ENCODE measurements at regions not wholly inside any gene's neighbourhood (a gene's known extent, or its start where the extent isn't known, plus 50 kb on each side); places are given as distances from the start of the nearest gene placed in this dataset.

DNA sequence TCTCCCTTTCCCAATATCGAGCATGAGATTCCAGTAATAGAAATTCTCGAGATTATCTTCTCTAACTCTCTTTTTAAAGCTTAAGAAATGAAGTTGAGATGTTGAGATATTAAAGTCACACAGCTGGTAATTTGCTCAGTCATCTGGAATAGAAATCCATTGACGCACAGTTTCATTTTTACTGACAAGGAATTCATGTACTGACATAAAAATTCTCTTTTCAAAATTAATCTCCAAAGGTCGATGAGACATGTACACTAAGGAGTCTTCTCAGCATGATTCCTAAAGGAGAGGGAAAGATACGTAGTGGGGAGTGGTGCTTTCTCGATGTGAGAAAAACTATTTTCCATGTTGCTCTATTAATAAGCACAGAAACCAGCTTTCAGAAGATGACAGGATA is 1639.5 kb upstream of the MIR17HG start:
- BruUV-seq (replicated peaks): no TSS peak
- intact Hi-C loops (cut with micrococcal nuclease) (no loop called here), in situ Hi-C loops (cut with MboI) (no loop called here)
- no peak overlapping the region for H3K4me3 ChIP-seq
- no peak overlapping the region for H3K4me2 ChIP-seq (ENCODE audit: insufficient read depth, low read length)
- H3K79me2 ChIP-seq (ENCODE audit: control insufficient read depth, insufficient read depth, low read length): no peaks in the 10 kb centered on the region
- ChIA-PET CTCF (ENCODE audit: low intra/inter-chr PET ratio) (no interaction called here), POLR2A (no interaction called here)
- DNase-seq (ENCODE audit: extremely low read depth in 1 of 4, low spot score in 3 of 4): no peak
- no peaks in the 10 kb centered on the region for H3K9me3 ChIP-seq (replicated peaks; ENCODE audit: control insufficient read depth, insufficient read depth, low read depth, low read length)
- no peak for ATAC-seq
- no peaks in the 10 kb centered on the region for H3K9me1 ChIP-seq (ENCODE audit: control insufficient read depth, insufficient read depth, low read length)
- FAIRE-seq: no peak
- no peaks in the 10 kb centered on the region for H3K4me1 ChIP-seq (replicated peaks in 1 of 2; ENCODE audit: control insufficient read depth in 2 of 2, insufficient read depth in 2 of 2, low read length in 2 of 2)
- no peak overlapping the region for H2AFZ ChIP-seq (ENCODE audit: low read depth, low read length)
- TF ChIP-seq ZNF583 (CRISPR knock-in tag; IDR thresholded peaks at IDR 0.05) (no peak), ZNF77 (CRISPR knock-in tag; IDR thresholded peaks at IDR 0.05) (no peak), ESRRB (CRISPR knock-in tag; IDR thresholded peaks at IDR 0.05; ENCODE audit: borderline replicate concordance) (no peak), FOXM1 (IDR thresholded peaks at IDR 0.05; ENCODE audit: low read depth) (no peak), FOXM1 (CRISPR knock-in tag; IDR thresholded peaks at IDR 0.05; ENCODE audit: low read depth) (no peak), ZNF57 (CRISPR knock-in tag; IDR thresholded peaks at IDR 0.05) (no peak), SREBF2 (CRISPR knock-in tag; IDR thresholded peaks at IDR 0.05) (no peak), ZNF766 (CRISPR knock-in tag; conservative IDR thresholded peaks at IDR 0.05) (no peak), FIP1L1 (IDR thresholded peaks at IDR 0.05; ENCODE audit: low read depth, low read length, poor library complexity, severe bottlenecking) (no peak), JUNB (CRISPR knock-in tag; conservative IDR thresholded peaks at IDR 0.05) (no peak), ELF2 (CRISPR knock-in tag; IDR thresholded peaks at IDR 0.05) (no peak), ZNF778 (CRISPR knock-in tag; IDR thresholded peaks at IDR 0.05) (no peak), HDAC1 (IDR thresholded peaks at IDR 0.05) (no peak), SETDB1 (IDR thresholded peaks at IDR 0.05; ENCODE audit: low read length) (no peak), ZBTB17 (CRISPR knock-in tag; IDR thresholded peaks at IDR 0.05) (no peak), ETV6 (IDR thresholded peaks at IDR 0.05; ENCODE audit: borderline replicate concordance in 1 of 2, low read depth in 2 of 2, low read length in 1 of 2) (no peak), ETV6 (CRISPR knock-in tag; IDR thresholded peaks at IDR 0.05; ENCODE audit: borderline replicate concordance) (no peak), PCBP1 (IDR thresholded peaks at IDR 0.05; ENCODE audit: low read depth, low read length, poor library complexity, severe bottlenecking) (no peak)
- H3K36me3 ChIP-seq (ENCODE audit: control insufficient read depth, insufficient read depth, low read length): no peaks in the 10 kb centered on the region
- no peak overlapping the region for H3K27ac ChIP-seq (ENCODE audit: extremely low read depth, low read depth, low read length)
- no peaks in the 10 kb centered on the region for H3K27me3 ChIP-seq (ENCODE audit: control insufficient read depth in 2 of 2, insufficient read depth in 2 of 2, low read length in 2 of 2)
- no peaks in the 10 kb centered on the region for H4K20me1 ChIP-seq (replicated peaks; ENCODE audit: control insufficient read depth, insufficient read depth, low read length)
- WGBS (ENCODE audit: insufficient coverage, low coverage, missing lambda C conversion rate): 2% methylated on average over 6 of the region's 6 CpGs
- no peak overlapping the region for H3K9ac ChIP-seq (ENCODE audit: insufficient read depth in 1 of 2, low read depth in 2 of 2, low read length in 2 of 2)

Measured in K562 (cell line).